ENCODE measurements at regions not wholly inside any gene's neighbourhood (a gene's known extent, or its start where the extent isn't known, plus 50 kb on each side); places are given as distances from the start of the nearest gene placed in this dataset.

DNA sequence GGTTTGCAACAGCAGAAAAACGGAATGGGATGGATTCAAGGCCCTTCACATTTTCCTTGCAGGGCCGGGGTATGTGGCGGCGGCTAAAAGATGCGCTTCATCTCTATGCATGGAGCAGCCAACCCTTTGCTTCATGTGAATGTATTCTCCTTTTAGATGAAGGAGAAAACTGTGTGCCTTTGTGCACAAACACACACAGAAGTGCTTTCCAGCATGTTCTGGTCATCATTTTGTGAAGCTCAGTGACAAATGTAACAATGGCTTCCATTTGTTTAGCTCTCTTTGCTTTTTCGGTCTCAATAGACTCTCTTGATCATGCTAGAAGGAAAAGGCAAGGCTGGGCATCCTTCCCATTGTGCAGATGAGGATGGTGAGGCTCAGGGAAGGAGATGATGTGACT, 161.7 kb upstream of the MKI67 start:
- H3K4me3 ChIP-seq, result no peak overlapping the region
- H3K79me2 ChIP-seq, result no peaks in the 10 kb centered on the region
- TF ChIP-seq, protein P1, sequence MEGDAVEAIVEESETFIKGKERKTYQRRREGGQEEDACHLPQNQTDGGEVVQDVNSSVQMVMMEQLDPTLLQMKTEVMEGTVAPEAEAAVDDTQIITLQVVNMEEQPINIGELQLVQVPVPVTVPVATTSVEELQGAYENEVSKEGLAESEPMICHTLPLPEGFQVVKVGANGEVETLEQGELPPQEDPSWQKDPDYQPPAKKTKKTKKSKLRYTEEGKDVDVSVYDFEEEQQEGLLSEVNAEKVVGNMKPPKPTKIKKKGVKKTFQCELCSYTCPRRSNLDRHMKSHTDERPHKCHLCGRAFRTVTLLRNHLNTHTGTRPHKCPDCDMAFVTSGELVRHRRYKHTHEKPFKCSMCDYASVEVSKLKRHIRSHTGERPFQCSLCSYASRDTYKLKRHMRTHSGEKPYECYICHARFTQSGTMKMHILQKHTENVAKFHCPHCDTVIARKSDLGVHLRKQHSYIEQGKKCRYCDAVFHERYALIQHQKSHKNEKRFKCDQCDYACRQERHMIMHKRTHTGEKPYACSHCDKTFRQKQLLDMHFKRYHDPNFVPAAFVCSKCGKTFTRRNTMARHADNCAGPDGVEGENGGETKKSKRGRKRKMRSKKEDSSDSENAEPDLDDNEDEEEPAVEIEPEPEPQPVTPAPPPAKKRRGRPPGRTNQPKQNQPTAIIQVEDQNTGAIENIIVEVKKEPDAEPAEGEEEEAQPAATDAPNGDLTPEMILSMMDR (IDR thresholded peaks at IDR 0.05; ENCODE audit: poor library complexity), result no peak
- TF ChIP-seq EZH2 (IDR thresholded peaks at IDR 0.05; ENCODE audit: borderline replicate concordance), result no peak
- TF ChIP-seq EZH2phosphoT487 (IDR thresholded peaks at IDR 0.05; ENCODE audit: low read depth, severe bottlenecking, unreplicated experiment), result no peak
- H3K27ac ChIP-seq, result no peak overlapping the region
- peaks cover 60% of the 10 kb centered on the region for H3K27me3 ChIP-seq
- no peaks in the 10 kb centered on the region for H3K9me2 ChIP-seq (replicated peaks; ENCODE audit: insufficient read depth)
- 93% methylated on average over 6 of the region's 6 CpGs for WGBS (ENCODE audit: low lambda C conversion rate, missing lambda C conversion rate)
- no peaks in the 10 kb centered on the region for H4K20me1 ChIP-seq (ENCODE audit: insufficient read depth, poor library complexity, severe bottlenecking)
- H3K4me2 ChIP-seq, result no peak overlapping the region
- no peak overlapping the region for H2AFZ ChIP-seq
- H3K4me1 ChIP-seq (ENCODE audit: insufficient read depth), result no peaks in the 10 kb centered on the region
- H3K9me3 ChIP-seq (ENCODE audit: low read depth), result no peaks in the 10 kb centered on the region
- no peak for DNase-seq (ENCODE audit: low spot score)
- H3K36me3 ChIP-seq (replicated peaks; ENCODE audit: insufficient read depth, low read depth), result no peaks in the 10 kb centered on the region

DNA sequence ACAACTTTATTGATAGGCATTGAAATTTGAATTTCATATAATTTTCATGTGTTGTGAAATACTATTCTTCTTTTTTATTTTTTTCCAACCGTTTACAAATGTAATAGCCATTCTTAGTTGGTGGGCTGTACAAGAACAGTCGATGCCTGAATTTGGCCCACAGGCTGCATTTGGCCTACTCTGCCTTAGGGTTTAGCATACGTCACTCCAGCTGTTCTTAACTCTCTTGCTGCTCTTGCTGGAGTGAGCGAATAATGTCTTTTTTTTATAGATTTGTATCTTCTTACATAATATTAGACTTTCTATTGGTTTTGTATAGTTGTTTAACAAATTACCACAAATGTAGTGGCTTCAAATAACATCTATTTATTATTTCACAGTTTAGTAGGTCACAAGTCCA, 163.4 kb upstream of the MKI67 start:
- Histone ChIP-seq H3K27me3 (peaks cover 47% of the 10 kb centered on the region), H3K79me2 (no peaks in the 10 kb centered on the region), H2AFZ (no peak overlapping the region), H3K9me2 (replicated peaks; ENCODE audit: insufficient read depth) (no peaks in the 10 kb centered on the region), H3K27ac (no peak overlapping the region), H3K4me2 (no peak overlapping the region), H3K9me3 (ENCODE audit: low read depth) (no peaks in the 10 kb centered on the region), H3K36me3 (replicated peaks; ENCODE audit: insufficient read depth, low read depth) (no peaks in the 10 kb centered on the region), H4K20me1 (ENCODE audit: insufficient read depth, poor library complexity, severe bottlenecking) (no peaks in the 10 kb centered on the region), H3K4me1 (ENCODE audit: insufficient read depth) (no peaks in the 10 kb centered on the region), H3K4me3 (no peak overlapping the region)
- TF ChIP-seq, protein P1 (IDR thresholded peaks at IDR 0.05; ENCODE audit: poor library complexity), result no peak
- TF ChIP-seq EZH2 (IDR thresholded peaks at IDR 0.05; ENCODE audit: borderline replicate concordance), result no peak
- TF ChIP-seq EZH2phosphoT487 (IDR thresholded peaks at IDR 0.05; ENCODE audit: low read depth, severe bottlenecking, unreplicated experiment), result no peak
- WGBS (ENCODE audit: low lambda C conversion rate, missing lambda C conversion rate), result 86% methylated on average over 4 of the region's 4 CpGs
- no peak for DNase-seq (ENCODE audit: low spot score)

DNA sequence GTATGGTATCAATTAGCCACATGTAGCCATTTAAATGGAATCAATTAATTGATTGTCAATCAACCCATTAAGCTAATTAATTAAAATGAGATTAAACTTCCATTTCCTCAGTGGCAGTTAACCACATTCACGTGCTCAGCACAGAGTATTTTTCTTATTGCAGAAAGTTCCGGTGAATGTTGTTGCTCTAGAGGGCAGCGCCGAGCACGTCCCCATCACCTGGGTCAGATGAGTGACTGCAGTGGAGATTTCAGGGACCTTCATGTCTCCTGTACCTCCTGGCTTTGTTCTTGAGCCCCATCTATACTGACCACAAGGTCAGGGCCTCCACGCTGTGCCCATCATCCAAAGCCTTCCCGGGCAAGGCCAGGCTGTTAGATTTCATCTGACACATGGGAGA, 168.8 kb upstream of the MKI67 start:
- no peak overlapping the region for H3K4me2 ChIP-seq
- no peak for DNase-seq (ENCODE audit: low spot score)
- no peak overlapping the region for H2AFZ ChIP-seq
- no peaks in the 10 kb centered on the region for H3K36me3 ChIP-seq (replicated peaks; ENCODE audit: insufficient read depth, low read depth)
- no peak overlapping the region for H3K4me3 ChIP-seq
- 73% methylated on average over 7 of the region's 7 CpGs for WGBS (ENCODE audit: low lambda C conversion rate, missing lambda C conversion rate)
- no peak overlapping the region for H3K27ac ChIP-seq
- H3K4me1 ChIP-seq (ENCODE audit: insufficient read depth), result no peaks in the 10 kb centered on the region
- H3K9me3 ChIP-seq (ENCODE audit: low read depth), result no peaks in the 10 kb centered on the region
- no peaks in the 10 kb centered on the region for H3K9me2 ChIP-seq (replicated peaks; ENCODE audit: insufficient read depth)
- H4K20me1 ChIP-seq (ENCODE audit: insufficient read depth, poor library complexity, severe bottlenecking), result no peaks in the 10 kb centered on the region
- no peaks in the 10 kb centered on the region for H3K27me3 ChIP-seq
- no peak for TF ChIP-seq EZH2phosphoT487 (IDR thresholded peaks at IDR 0.05; ENCODE audit: low read depth, severe bottlenecking, unreplicated experiment)
- TF ChIP-seq, protein P1 (IDR thresholded peaks at IDR 0.05; ENCODE audit: poor library complexity), result peak; percentile 19
- no peaks in the 10 kb centered on the region for H3K79me2 ChIP-seq
